IMR-90 (cell line): ENCODE measurements at regions not wholly inside any gene's neighbourhood (a gene's known extent, or its start where the extent isn't known, plus 50 kb on each side); places are given as distances from the start of the nearest gene placed in this dataset.

Experiments used
- ATAC-seq: fragments of 200-7000 bp; cut with Tn5 transposase; 2 replicates; pipeline ENCODE4 v1.9.1; 2020; ENCODE audit warnings: low read depth, mild to moderate bottlenecking, moderate library complexity
- BruUV-seq: library from RNA; stranded (reverse); fragments of 400-500 nt; replicated peaks from 2 replicates; lab custom pipeline; 2021; lab: Mats Ljungman, UMichigan
- CTCF ChIA-PET: fragments of 300-600 bp; formaldehyde crosslinking; extraction: SDS; loops from one replicate; lab custom pipeline; 2021; ENCODE audit warnings: antibody characterized with exemption; lab: Yijun Ruan, JAX
- POLR2A ChIA-PET: fragments of 300-600 bp; sonication (Branson Sonifier 250); formaldehyde crosslinking; loops from one replicate; lab custom pipeline; 2022; ENCODE audit warnings: antibody characterized with exemption; ENCODE audit not compliant: unreplicated experiment; lab: Charles Lee
- DNase-seq: peaks from one replicate; pipeline ENCODE4 v3.0.0; 2013
- H2AFZ ChIP-seq: replicated peaks from 2 replicates; pipeline ENCODE3; 2013; ENCODE audit warnings: low read length, mild to moderate bottlenecking; ENCODE audit not compliant: poor library complexity
- H2AK5ac ChIP-seq: 2 replicates; pipeline ENCODE4 v1.6.1; 2013; ENCODE audit warnings: low read depth, low read length, inconsistent platforms
- H2AK9ac ChIP-seq: replicated peaks from 2 replicates; pipeline ENCODE3; 2013; ENCODE audit warnings: mild to moderate bottlenecking, low read depth, low read length, moderate library complexity; ENCODE audit not compliant: poor library complexity
- H2BK120ac ChIP-seq: 2 replicates; pipeline ENCODE4 v1.6.1; 2013; ENCODE audit warnings: low read depth, low read length, inconsistent platforms
- H2BK15ac ChIP-seq: 3 replicates; pipeline ENCODE4 v1.6.1; 2013; ENCODE audit warnings: low read depth, low read length, inconsistent platforms
- H2BK20ac ChIP-seq: 2 replicates; pipeline ENCODE4 v1.6.1; 2013; ENCODE audit warnings: low read depth, mild to moderate bottlenecking, inconsistent platforms, low read length, moderate library complexity
- H2BK5ac ChIP-seq: 2 replicates; pipeline ENCODE4 v1.6.1; 2013; ENCODE audit warnings: mild to moderate bottlenecking, low read depth, low read length, inconsistent platforms; ENCODE audit not compliant: poor library complexity, severe bottlenecking
- H3K14ac ChIP-seq: replicated peaks from 2 replicates; pipeline ENCODE4 v1.6.1; 2013; ENCODE audit warnings: low read depth, low read length, inconsistent platforms
- H3K18ac ChIP-seq: 2 replicates; pipeline ENCODE4 v1.6.1; 2013; ENCODE audit warnings: low read depth, low read length, control low read depth
- H3K23ac ChIP-seq: 2 replicates; pipeline ENCODE4 v1.6.1; 2013; ENCODE audit warnings: low read depth, low read length, inconsistent platforms
- H3K27ac ChIP-seq: 2 replicates; pipeline ENCODE4 v1.5.1; 2013; ENCODE audit warnings: mild to moderate bottlenecking, control low read depth, low read length; ENCODE audit not compliant: insufficient read depth
- H3K27me3 ChIP-seq: 2 replicates; pipeline ENCODE4 v1.6.1; 2013; ENCODE audit warnings: low read length; ENCODE audit not compliant: control insufficient read depth, insufficient read depth
- H3K36me3 ChIP-seq: 2 replicates; pipeline ENCODE4 v1.6.1; 2013; ENCODE audit warnings: low read length, mixed read lengths; ENCODE audit not compliant: control insufficient read depth, insufficient read depth
- H3K4ac ChIP-seq: 2 replicates; pipeline ENCODE4 v1.6.1; 2013; ENCODE audit warnings: low read depth, low read length, inconsistent platforms
- H3K4me1 ChIP-seq: 2 replicates; pipeline ENCODE4 v1.6.1; 2013; ENCODE audit warnings: low read length, mixed read lengths; ENCODE audit not compliant: control insufficient read depth, insufficient read depth
- H3K4me2 ChIP-seq: 2 replicates; pipeline ENCODE4 v1.6.1; 2013; ENCODE audit warnings: low read depth, mild to moderate bottlenecking, control low read depth, low read length, moderate library complexity
- H3K4me3 ChIP-seq: 2 replicates; pipeline ENCODE4 v1.5.1; 2013; ENCODE audit warnings: low read depth, mild to moderate bottlenecking, control low read depth, low read length, moderate library complexity; ENCODE audit not compliant: insufficient read depth
- H3K56ac ChIP-seq: 2 replicates; pipeline ENCODE4 v1.6.1; 2013; ENCODE audit warnings: low read length, inconsistent platforms; ENCODE audit not compliant: insufficient read depth; ENCODE audit errors: extremely low read depth
- H3K79me1 ChIP-seq, 2 experiments: 2 replicates each; pipeline ENCODE4 v1.6.1; 2013; ENCODE audit warnings: low read length in 2 of 2, inconsistent platforms in 1 of 2, low read depth in 1 of 2
- H3K9ac ChIP-seq: 2 replicates; pipeline ENCODE4 v1.6.1; 2013; ENCODE audit warnings: low read depth, low read length, control low read depth
- H3K9me1 ChIP-seq: 2 replicates; pipeline ENCODE4 v1.6.1; 2013; ENCODE audit warnings: low read length, inconsistent platforms; ENCODE audit not compliant: insufficient read depth
- H3K9me3 ChIP-seq: 2 replicates; pipeline ENCODE4 v1.6.1; 2013; ENCODE audit warnings: low read length; ENCODE audit not compliant: control insufficient read depth, insufficient read depth
- H4K20me1 ChIP-seq: 2 replicates; pipeline ENCODE4 v1.6.1; 2013; ENCODE audit warnings: low read length, inconsistent platforms; ENCODE audit not compliant: insufficient read depth
- H4K5ac ChIP-seq: 2 replicates; pipeline ENCODE4 v1.6.1; 2013; ENCODE audit warnings: mild to moderate bottlenecking, low read depth, low read length, control low read depth
- H4K8ac ChIP-seq, 2 experiments: 2 replicates each; pipeline ENCODE4 v1.6.1; 2013; ENCODE audit warnings: low read depth in 2 of 2, low read length in 2 of 2, control low read depth in 1 of 2, inconsistent platforms in 1 of 2
- H4K91ac ChIP-seq: 2 replicates; pipeline ENCODE4 v1.6.1; 2013; ENCODE audit warnings: low read depth, low read length, inconsistent platforms; ENCODE audit not compliant: insufficient read depth
- BHLHE40 ChIP-seq: fragments of 150-350 bp; IDR thresholded peaks from 2 replicates; pipeline ENCODE4 v1.6.1; 2016; ENCODE audit warnings: mild to moderate bottlenecking, low read depth, low read length
- CEBPB ChIP-seq: IDR thresholded peaks from 2 replicates; pipeline ENCODE4 v1.6.1; 2012; ENCODE audit warnings: low read depth, low read length, improper control_type of control experiment
- CHD1 ChIP-seq: IDR thresholded peaks from 2 replicates; pipeline ENCODE4 v1.6.1; 2012; ENCODE audit warnings: low read depth, low read length, improper control_type of control experiment
- CTCF ChIP-seq: conservative IDR thresholded peaks from 2 replicates; pipeline ENCODE4 v1.5.1; 2012; ENCODE audit warnings: mild to moderate bottlenecking, low read depth, low read length, improper control_type of control experiment
- MAFK ChIP-seq: IDR thresholded peaks from 2 replicates; pipeline ENCODE4 v1.6.1; 2012; ENCODE audit warnings: low read depth, low read length, improper control_type of control experiment
- MAZ ChIP-seq: IDR thresholded peaks from 2 replicates; pipeline ENCODE4 v1.6.1; 2012; ENCODE audit warnings: low read depth, mild to moderate bottlenecking, low read length, improper control_type of control experiment, moderate library complexity, borderline replicate concordance
- MXI1 ChIP-seq: IDR thresholded peaks from 2 replicates; pipeline ENCODE4 v1.6.1; 2012; ENCODE audit warnings: low read depth, mild to moderate bottlenecking, low read length, moderate library complexity, borderline replicate concordance
- NFE2L2 ChIP-seq: fragments of 150-350 bp; IDR thresholded peaks from 2 replicates; pipeline ENCODE4 v1.6.1; 2016; ENCODE audit warnings: low read depth, mild to moderate bottlenecking, low read length
- RAD21 ChIP-seq: IDR thresholded peaks from 2 replicates; pipeline ENCODE4 v1.6.1; 2012; ENCODE audit warnings: low read length, improper control_type of control experiment
- RCOR1 ChIP-seq: IDR thresholded peaks from 2 replicates; pipeline ENCODE4 v1.6.1; 2012; ENCODE audit warnings: mild to moderate bottlenecking, low read length, improper control_type of control experiment; ENCODE audit not compliant: insufficient replicate concordance
- RFX5 ChIP-seq: IDR thresholded peaks from 2 replicates; pipeline ENCODE4 v1.8.0; 2012; ENCODE audit warnings: low read depth, mild to moderate bottlenecking, low read length, moderate library complexity
- SMC3 ChIP-seq: fragments of 150-350 bp; IDR thresholded peaks from 2 replicates; pipeline ENCODE4 v1.6.1; 2016; ENCODE audit warnings: low read depth, mild to moderate bottlenecking, antibody characterized with exemption, low read length, moderate library complexity
- WGBS, 2 experiments: methylation state at CpG; one replicate each; pipeline versions ENCODE4 v1.1.5 to v1.1.7; 2013; ENCODE audit warnings: missing lambda C conversion rate in 2 of 2; ENCODE audit not compliant: insufficient read length in 1 of 2; ENCODE audit errors: extremely low coverage in 2 of 2; 5-methylcytosine and 5-hydroxymethylcytosine counted together
- dilution Hi-C: fragments of 300-500 bp; cut with HindIII; formaldehyde crosslinking; loops from one replicate; pipeline ENCODE4 v1.14.3; 2018; ENCODE audit warnings: low sequenced_read_pairs; ENCODE audit not compliant: unreplicated experiment
- in situ Hi-C: fragments of 300-500 bp; cut with MboI; formaldehyde crosslinking; loops from 3 replicates; pipeline ENCODE4 v1.14.3; 2019; ENCODE audit warnings: low sequenced_read_pairs, inconsistent platforms, mixed read lengths
- intact Hi-C: fragments of 100-400 bp; cut with micrococcal nuclease; formaldehyde crosslinking; loops from 2 replicates; pipeline ENCODE4 v1.10.0; 2022
- TF ChIP-seq, protein P1 (sequence below): fragments of 150-350 bp; IDR thresholded peaks from 2 replicates; pipeline ENCODE4 v1.6.1; 2016; ENCODE audit warnings: low read depth, mild to moderate bottlenecking, low read length, moderate library complexity, borderline replicate concordance
- TF ChIP-seq, protein P2 (sequence below): fragments of 150-350 bp; IDR thresholded peaks from 2 replicates; pipeline ENCODE4 v1.6.1; 2017; ENCODE audit warnings: mild to moderate bottlenecking, antibody characterized with exemption, low read length, low read depth

- TF ChIP-seq CTCF, result no peak
- TF ChIP-seq, protein P1, sequence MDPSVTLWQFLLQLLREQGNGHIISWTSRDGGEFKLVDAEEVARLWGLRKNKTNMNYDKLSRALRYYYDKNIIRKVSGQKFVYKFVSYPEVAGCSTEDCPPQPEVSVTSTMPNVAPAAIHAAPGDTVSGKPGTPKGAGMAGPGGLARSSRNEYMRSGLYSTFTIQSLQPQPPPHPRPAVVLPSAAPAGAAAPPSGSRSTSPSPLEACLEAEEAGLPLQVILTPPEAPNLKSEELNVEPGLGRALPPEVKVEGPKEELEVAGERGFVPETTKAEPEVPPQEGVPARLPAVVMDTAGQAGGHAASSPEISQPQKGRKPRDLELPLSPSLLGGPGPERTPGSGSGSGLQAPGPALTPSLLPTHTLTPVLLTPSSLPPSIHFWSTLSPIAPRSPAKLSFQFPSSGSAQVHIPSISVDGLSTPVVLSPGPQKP, result no peak
- TF ChIP-seq NFE2L2, result no peak
- TF ChIP-seq SMC3, result no peak
- no peak for TF ChIP-seq CHD1
- no peak for TF ChIP-seq MAFK
- no peak for TF ChIP-seq RFX5
- TF ChIP-seq MXI1, result no peak
- no peak for TF ChIP-seq MAZ
- no peak for TF ChIP-seq RCOR1
- TF ChIP-seq, protein P2, sequence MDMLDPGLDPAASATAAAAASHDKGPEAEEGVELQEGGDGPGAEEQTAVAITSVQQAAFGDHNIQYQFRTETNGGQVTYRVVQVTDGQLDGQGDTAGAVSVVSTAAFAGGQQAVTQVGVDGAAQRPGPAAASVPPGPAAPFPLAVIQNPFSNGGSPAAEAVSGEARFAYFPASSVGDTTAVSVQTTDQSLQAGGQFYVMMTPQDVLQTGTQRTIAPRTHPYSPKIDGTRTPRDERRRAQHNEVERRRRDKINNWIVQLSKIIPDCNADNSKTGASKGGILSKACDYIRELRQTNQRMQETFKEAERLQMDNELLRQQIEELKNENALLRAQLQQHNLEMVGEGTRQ, result no peak
- no peak for TF ChIP-seq CEBPB
- no peak for TF ChIP-seq RAD21
- no peak for TF ChIP-seq BHLHE40
- in situ Hi-C loops (no loop called here), intact Hi-C loops (no loop called here), dilution Hi-C loops (no loop called here)
- H3K27ac ChIP-seq, result no peak overlapping the region
- no peak overlapping the region for H2BK120ac ChIP-seq
- no peak overlapping the region for H2BK20ac ChIP-seq
- no peak overlapping the region for H2AK9ac ChIP-seq
- CTCF ChIA-PET, result no interaction called here
- no peak overlapping the region for H3K4ac ChIP-seq
- H3K27me3 ChIP-seq, result no peaks in the 10 kb centered on the region
- 60% methylated on average over 4 of the region's 9 CpGs; no CpG with 5 or more reads in 1 of the 2 experiments for WGBS, 2 experiments
- no peaks in the 10 kb centered on the region for H4K20me1 ChIP-seq
- no peaks in the 10 kb centered on the region for H3K79me1 ChIP-seq
- no peak overlapping the region for H3K18ac ChIP-seq
- H2BK5ac ChIP-seq, result no peak overlapping the region
- H4K91ac ChIP-seq, result no peak overlapping the region
- no peaks in the 10 kb centered on the region for H3K9me1 ChIP-seq
- no peak overlapping the region for H3K9ac ChIP-seq
- no peak overlapping the region for H3K56ac ChIP-seq
- no peak overlapping the region for H2AK5ac ChIP-seq
- no peak overlapping the region for H2AFZ ChIP-seq
- H4K8ac ChIP-seq, result no peak overlapping the region
- H3K36me3 ChIP-seq, result no peaks in the 10 kb centered on the region
- H3K23ac ChIP-seq, result no peak overlapping the region
- no peak overlapping the region for H2BK15ac ChIP-seq
- no peak overlapping the region for H3K14ac ChIP-seq
- no peak for DNase-seq
- no peak overlapping the region for H3K4me3 ChIP-seq
- POLR2A ChIA-PET, result no interaction called here
- no TSS peak for BruUV-seq
- no peaks in the 10 kb centered on the region for H3K4me1 ChIP-seq
- H4K5ac ChIP-seq, result no peak overlapping the region
- H3K9me3 ChIP-seq, result peaks cover 58% of the 10 kb centered on the region
- no peak for ATAC-seq
- H3K4me2 ChIP-seq, result no peak overlapping the region
Observed at GRCh38 chr2:522776-523175, 154.4 kb downstream of the TMEM18 start.
